ENCODE measurements at regions not wholly inside any gene's neighbourhood (a gene's known extent, or its start where the extent isn't known, plus 50 kb on each side); places are given as distances from the start of the nearest gene placed in this dataset.

DNA sequence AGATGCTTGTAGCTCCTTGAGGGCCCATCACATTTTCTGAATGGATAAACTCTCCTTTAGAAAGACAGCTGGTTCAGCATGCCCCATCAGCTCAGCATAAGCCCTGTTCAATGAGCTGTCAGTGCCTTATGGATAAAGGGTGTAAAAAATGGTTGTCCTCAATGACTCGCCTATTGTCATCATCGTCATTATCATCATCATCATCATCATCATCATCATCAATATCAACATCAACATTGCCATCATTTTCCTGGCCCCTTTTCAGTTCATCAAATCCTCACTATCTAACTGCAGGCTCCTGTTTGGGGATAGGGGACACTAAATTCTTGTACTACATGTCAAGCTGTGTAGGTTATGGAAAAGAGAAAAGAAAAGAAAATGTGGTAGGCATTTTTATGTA, 310.7 kb upstream of the MTNR1B start:
- TF ChIP-seq, protein P1, sequence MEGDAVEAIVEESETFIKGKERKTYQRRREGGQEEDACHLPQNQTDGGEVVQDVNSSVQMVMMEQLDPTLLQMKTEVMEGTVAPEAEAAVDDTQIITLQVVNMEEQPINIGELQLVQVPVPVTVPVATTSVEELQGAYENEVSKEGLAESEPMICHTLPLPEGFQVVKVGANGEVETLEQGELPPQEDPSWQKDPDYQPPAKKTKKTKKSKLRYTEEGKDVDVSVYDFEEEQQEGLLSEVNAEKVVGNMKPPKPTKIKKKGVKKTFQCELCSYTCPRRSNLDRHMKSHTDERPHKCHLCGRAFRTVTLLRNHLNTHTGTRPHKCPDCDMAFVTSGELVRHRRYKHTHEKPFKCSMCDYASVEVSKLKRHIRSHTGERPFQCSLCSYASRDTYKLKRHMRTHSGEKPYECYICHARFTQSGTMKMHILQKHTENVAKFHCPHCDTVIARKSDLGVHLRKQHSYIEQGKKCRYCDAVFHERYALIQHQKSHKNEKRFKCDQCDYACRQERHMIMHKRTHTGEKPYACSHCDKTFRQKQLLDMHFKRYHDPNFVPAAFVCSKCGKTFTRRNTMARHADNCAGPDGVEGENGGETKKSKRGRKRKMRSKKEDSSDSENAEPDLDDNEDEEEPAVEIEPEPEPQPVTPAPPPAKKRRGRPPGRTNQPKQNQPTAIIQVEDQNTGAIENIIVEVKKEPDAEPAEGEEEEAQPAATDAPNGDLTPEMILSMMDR (IDR thresholded peaks at IDR 0.05), result no peak
- TF ChIP-seq POLR2A (IDR thresholded peaks at IDR 0.05), result no peak
- TF ChIP-seq EP300 (IDR thresholded peaks at IDR 0.05), result no peak
